SK-MEL-5 (cell line): ENCODE measurements at regions not wholly inside any gene's neighbourhood (a gene's known extent, or its start where the extent isn't known, plus 50 kb on each side); places are given as distances from the start of the nearest gene placed in this dataset.

Experiments
- DNase-seq: peaks from one replicate; pipeline ENCODE4 v3.0.0-alpha.2; 2016; ENCODE audit warnings: low read depth, low spot score
- in situ Hi-C: cut with HindIII; loops from 2 replicates; pipeline ENCODE4 v1.10.0; 2016; ENCODE audit warnings: low sequenced_read_pairs, high pct_unique_total_duplicates, low pct_unique_long_range_greater_than_20kb
- small RNA-seq, 2 experiments: library from RNA; depleted of rRNA; stranded (forward); fragments of <200 nt; gene quantifications; one replicate each; pipeline ENCODE3, GENCODE V24; 2014

GRCh38 chr9:87443461-87443860 is 54.2 kb upstream of the DAPK1 start:
- in situ Hi-C loops = no loop called here
- no peak for DNase-seq

DNA sequence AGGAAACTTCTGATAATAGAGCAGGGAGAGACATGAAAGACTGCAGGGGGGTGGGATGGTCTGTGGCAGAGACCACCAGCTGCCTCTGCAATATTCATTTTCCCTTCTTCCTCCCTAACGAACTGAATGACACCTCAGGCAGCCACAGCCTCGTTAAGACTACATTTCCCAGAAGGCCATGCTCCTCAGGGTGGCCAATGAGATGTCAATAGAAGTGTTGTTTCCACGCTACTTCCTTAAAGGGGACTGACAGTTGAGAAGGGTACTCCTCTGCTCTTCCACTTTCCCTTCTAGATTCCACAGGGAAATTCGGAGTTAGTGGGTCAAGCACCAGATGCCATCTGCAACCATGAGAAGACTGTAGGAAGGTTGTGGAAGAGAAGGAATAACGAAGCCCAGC is 52.0 kb upstream of the DAPK1 start:
- in situ Hi-C loops = no loop called here
- peak; percentile 87 for DNase-seq

GRCh38 chr9:87446527-87446926 is 51.1 kb upstream of the DAPK1 start:
- DNase-seq = no peak
- in situ Hi-C loops = no loop called here

GRCh38 chr9:87447547-87448432 is 49.9 kb upstream of the DAPK1 start:
- DNase-seq = no peak
- in situ Hi-C loops = no loop called here

Small RNAs in the stretch of these regions (small RNA-seq; reads per million reads assigned to genes)
- gene AL353752.1 = 0 reads per million in 2 experiments
- 0 reads per million in 2 experiments for gene RF00568
